Upper lobe of right lung (tissue), 1 donor: ENCODE measurements at regions not wholly inside any gene's neighbourhood (a gene's known extent, or its start where the extent isn't known, plus 50 kb on each side); places are given as distances from the start of the nearest gene placed in this dataset.

Experiments
- ATAC-seq: fragments of 200-7000 bp; cut with Tn5 transposase; one replicate; pipeline ENCODE4 v1.9.1; 2020; ENCODE audit warnings: mild to moderate bottlenecking, moderate library complexity
- DNase-seq: peaks from one replicate; pipeline ENCODE4 v3.0.0-alpha.2; 2020
- H3K27ac ChIP-seq: fragments of 200-600 bp; one replicate; pipeline ENCODE4 v1.8.0; 2022
- H3K27me3 ChIP-seq: fragments of 200-600 bp; one replicate; pipeline ENCODE4 v1.8.0; 2022; ENCODE audit warnings: mild to moderate bottlenecking
- H3K36me3 ChIP-seq: fragments of 200-600 bp; one replicate; pipeline ENCODE4 v1.8.0; 2022
- H3K4me1 ChIP-seq: fragments of 200-600 bp; one replicate; pipeline ENCODE4 v1.8.0; 2022
- H3K4me3 ChIP-seq: fragments of 200-600 bp; one replicate; pipeline ENCODE4 v1.8.0; 2022; ENCODE audit warnings: mild to moderate bottlenecking
- H3K9me3 ChIP-seq: fragments of 200-600 bp; one replicate; pipeline ENCODE4 v1.8.0; 2022
- intact Hi-C: fragments of 100-400 bp; cut with DNase I; formaldehyde crosslinking; loops from one replicate; pipeline ENCODE4 v1.11.0; 2022
- TF ChIP-seq, protein P1 (sequence below): fragments of 200-600 bp; IDR thresholded peaks from one replicate; pipeline ENCODE4 v1.8.0; 2022; ENCODE audit warnings: antibody characterized with exemption
- donor health status: DM: no; HTN: yes; CAD: no; lungs with severe emphysema.

DNA sequence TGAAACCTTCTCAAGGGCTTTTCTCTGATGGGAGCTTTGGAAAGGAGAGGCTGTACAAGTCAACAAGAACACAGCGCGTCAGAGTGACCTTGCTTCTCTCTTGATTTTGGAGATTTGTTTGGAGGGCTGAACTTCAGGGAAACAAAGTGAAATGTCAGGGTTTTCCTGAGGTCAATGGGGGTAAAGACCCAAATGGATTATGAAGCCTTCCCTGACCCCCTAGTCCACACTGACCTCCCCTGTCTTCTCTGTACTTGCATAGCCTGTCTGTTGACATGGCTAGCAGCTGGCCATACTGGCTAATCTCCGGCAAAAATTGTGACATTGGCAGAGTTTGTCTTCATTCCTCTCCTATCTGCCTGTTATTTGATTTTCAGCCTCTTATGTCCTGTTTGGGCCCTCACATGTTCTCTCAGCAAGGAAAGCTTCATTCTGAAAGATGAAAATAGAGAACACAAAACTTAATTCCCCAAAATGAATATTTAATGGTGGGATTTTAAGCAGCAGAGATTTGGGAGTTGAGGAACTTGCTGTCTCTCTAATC is 149.3 kb upstream of the HAAO start:
- Histone ChIP-seq H3K4me1 (peaks cover 20% of the 10 kb centered on the region), H3K4me3 (no peak overlapping the region), H3K27ac (peak overlapping the region; percentile 55), H3K9me3 (no peaks in the 10 kb centered on the region), H3K27me3 (no peaks in the 10 kb centered on the region), H3K36me3 (no peaks in the 10 kb centered on the region)
- intact Hi-C loops, result no loop called here
- DNase-seq (no peak), ATAC-seq (no peak)
- TF ChIP-seq, protein P1, sequence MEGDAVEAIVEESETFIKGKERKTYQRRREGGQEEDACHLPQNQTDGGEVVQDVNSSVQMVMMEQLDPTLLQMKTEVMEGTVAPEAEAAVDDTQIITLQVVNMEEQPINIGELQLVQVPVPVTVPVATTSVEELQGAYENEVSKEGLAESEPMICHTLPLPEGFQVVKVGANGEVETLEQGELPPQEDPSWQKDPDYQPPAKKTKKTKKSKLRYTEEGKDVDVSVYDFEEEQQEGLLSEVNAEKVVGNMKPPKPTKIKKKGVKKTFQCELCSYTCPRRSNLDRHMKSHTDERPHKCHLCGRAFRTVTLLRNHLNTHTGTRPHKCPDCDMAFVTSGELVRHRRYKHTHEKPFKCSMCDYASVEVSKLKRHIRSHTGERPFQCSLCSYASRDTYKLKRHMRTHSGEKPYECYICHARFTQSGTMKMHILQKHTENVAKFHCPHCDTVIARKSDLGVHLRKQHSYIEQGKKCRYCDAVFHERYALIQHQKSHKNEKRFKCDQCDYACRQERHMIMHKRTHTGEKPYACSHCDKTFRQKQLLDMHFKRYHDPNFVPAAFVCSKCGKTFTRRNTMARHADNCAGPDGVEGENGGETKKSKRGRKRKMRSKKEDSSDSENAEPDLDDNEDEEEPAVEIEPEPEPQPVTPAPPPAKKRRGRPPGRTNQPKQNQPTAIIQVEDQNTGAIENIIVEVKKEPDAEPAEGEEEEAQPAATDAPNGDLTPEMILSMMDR, result no peak

DNA sequence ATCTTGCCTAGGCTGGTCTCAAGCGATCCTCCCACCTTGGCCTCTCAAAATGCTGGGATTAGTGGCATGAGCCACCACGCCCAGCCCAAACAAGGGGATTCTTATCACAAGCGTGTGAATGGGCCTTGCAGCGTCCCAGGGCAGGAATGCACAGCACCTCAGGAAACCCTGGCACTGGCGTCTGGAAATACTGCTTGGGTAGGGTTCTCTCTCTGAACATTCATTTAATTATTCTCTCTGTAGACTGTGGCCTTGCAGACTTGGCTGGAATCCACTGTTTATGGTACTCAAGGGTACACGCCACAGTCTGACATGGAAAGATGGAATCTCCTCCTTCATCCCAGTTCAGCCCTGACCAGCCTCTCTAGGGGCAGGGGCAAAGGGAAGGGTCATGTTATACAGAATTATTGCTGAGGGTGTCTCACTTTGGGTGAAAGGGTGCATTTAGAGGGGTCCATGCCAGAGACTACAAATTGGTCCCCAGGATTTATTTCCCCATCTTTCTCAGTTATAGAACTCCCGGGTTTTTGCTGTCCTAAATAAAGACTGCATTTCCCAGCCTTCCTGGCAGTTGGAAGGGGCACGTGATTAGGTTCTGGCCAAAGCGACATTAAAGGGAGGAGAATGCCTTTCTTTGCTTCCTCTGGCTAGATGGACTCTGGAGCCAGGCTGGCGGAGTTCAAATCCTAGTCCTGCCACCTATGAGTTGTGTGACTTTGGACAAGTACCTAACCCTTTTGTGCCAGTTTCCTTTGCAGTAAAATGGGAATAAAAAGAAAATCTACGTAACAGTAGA is 147.2 kb upstream of the HAAO start:
- intact Hi-C loops, result no loop called here
- DNase-seq (no peak), ATAC-seq (peak; percentile 50)
- H3K9me3 ChIP-seq, result no peaks in the 10 kb centered on the region
- peaks cover 24% of the 10 kb centered on the region for H3K4me1 ChIP-seq
- H3K27me3 ChIP-seq, result no peaks in the 10 kb centered on the region
- H3K27ac ChIP-seq, result no peak overlapping the region
- TF ChIP-seq, protein P1, result no peak
- no peaks in the 10 kb centered on the region for H3K36me3 ChIP-seq
- no peak overlapping the region for H3K4me3 ChIP-seq

DNA sequence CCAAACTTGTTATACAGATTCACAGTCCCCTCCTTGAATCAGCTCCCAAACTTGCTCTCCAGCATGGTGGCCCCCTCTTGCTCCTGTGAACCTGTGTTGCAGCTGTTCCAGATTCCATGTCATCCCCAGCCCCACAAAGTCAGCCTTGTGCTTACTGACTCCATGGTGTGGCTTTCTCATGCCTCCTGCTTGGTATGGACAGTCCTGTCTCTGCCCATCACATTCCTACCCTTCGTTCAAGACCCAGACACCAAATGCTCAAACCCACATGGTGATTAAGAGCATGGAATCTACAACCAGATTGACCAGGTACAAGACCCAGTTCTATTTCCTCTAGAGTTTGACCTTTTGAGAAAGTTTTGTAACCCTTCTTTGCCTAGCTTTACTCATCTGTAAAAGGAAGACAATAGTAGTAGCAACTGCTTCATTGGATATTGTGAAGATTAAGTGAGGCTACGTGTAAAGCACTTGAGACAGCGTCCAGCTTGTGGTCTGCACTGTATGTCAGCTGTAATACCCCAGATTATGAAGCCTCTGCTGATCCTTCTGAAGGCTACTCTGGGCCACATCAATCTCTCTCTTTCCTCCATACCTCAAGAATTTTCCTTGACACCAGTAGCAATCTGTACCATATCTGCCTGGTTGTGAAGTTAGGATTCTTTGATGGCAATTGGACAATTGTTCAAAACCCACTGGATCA is 146.4 kb upstream of the HAAO start:
- no peaks in the 10 kb centered on the region for H3K36me3 ChIP-seq
- no peak for DNase-seq

DNA sequence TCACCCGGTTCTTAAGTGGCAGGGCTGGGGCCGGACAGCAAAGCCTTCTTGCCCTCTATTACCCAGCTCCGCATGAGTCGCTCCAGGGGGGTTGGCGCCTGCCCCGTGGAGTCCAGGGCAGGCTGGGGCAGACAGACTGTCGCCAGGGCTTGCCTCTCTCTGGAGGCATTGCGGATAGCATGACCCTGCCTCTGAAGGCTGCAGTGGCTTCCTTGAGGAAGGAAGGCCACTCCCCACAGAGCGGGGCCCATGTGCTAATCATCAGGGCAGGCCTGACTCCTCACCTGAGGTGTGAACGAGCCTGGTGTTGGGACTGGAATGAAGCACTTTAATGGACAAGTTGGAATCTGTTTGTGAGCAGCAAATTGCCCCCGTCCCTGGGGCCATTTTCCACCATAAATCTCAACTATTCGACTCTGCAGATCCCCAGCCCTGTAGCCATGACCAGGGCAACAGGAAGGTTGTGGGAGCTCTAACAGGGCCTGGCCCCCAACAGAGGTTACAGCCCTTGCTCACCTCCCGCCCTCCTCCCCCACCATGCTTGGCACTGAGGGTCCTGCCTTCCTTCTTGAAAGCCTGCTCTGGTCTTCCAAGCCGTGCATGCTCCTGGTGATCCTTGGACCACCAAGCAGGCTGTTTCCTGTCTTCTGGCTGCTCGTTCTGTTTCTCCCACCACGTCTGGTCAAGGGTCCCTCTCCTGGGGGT is 144.9 kb upstream of the HAAO start:
- H3K36me3 ChIP-seq, result no peaks in the 10 kb centered on the region
- peak overlapping the region; percentile 4 for H3K27ac ChIP-seq
- TF ChIP-seq, protein P1, result no peak
- DNase-seq (no peak), ATAC-seq (peak; percentile 35)
- no peaks in the 10 kb centered on the region for H3K9me3 ChIP-seq
- no peak overlapping the region for H3K4me3 ChIP-seq
- H3K27me3 ChIP-seq, result no peaks in the 10 kb centered on the region
- peaks cover 25% of the 10 kb centered on the region for H3K4me1 ChIP-seq
- intact Hi-C loops, result no loop called here

More for the DNA sequence above, 146.4 kb upstream of the HAAO start:
- no peaks in the 10 kb centered on the region for H3K27me3 ChIP-seq
- no peak for ATAC-seq
- no peaks in the 10 kb centered on the region for H3K9me3 ChIP-seq
- no peak overlapping the region for H3K27ac ChIP-seq
- H3K4me1 ChIP-seq, result peaks cover 28% of the 10 kb centered on the region
- TF ChIP-seq, protein P1, result no peak
- intact Hi-C loops, result no loop called here
- H3K4me3 ChIP-seq, result no peak overlapping the region

DNA sequence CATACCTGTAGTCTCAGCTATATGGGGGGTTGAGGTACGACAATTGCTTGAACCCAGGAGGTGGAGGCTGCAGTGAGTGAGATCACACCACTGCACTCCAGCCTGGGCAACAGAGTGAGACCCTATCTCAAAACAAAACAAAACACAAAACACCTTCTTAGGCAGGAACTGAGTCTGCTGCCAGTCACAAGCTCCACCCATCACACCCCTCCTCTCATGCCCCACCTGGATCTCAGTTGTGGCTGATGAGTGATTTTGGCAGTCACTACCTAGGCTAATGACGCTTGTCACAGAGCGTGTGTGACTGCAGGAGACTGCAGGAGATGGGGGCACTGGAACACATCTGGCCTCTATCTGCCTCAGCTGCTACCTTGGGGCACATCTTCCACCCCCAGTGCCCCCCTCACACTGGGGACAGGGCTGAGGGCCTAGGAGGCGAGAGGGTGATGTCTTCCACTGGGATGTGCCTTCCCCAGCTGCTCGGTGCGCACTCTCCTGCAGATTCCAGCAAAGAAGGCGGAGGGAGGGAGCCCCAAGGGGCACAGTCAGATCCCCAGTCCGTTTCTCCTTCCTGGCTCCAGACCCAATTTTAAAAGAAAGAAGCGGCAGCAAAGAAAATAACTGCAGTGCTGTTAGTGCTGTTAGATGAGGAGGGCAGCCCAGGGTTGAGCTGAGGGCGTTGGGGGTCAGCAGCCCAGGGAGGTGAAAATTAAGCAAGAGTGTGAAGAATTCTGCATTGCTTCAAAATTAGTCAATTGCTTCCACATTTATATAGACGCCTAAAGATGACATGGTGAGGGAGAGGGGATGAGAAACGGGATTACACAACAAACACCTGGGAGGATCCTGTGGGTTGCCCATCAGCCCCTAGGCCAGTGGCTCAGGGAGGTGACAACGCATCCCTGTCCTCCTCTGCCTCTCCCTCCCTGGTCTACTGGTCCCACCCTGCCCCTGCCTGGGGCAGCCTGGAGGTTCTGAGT is 143.6 kb upstream of the HAAO start:
- no peak overlapping the region for H3K4me3 ChIP-seq
- TF ChIP-seq, protein P1, result no peak
- intact Hi-C loops, result no loop called here
- no peaks in the 10 kb centered on the region for H3K9me3 ChIP-seq
- peaks cover 21% of the 10 kb centered on the region for H3K4me1 ChIP-seq
- H3K36me3 ChIP-seq, result no peaks in the 10 kb centered on the region
- H3K27ac ChIP-seq, result peak overlapping the region; percentile 4
- H3K27me3 ChIP-seq, result no peaks in the 10 kb centered on the region
- ATAC-seq, result no peak
- DNase-seq, result no peak
